Heart left ventricle (tissue), 13 donors: ENCODE measurements at regions not wholly inside any gene's neighbourhood (a gene's known extent, or its start where the extent isn't known, plus 50 kb on each side); places are given as distances from the start of the nearest gene placed in this dataset.

Experiments
- CTCF ChIP-seq, 12 donors: fragments of 200-600 bp; sonication (generic) in 4 of 12; IDR thresholded peaks; one replicate each; pipeline versions ENCODE4 v1.5.0 to v1.8.0; 2018 to 2022; ENCODE audit warnings: antibody characterized with exemption in 12 of 12, mild to moderate bottlenecking in 5 of 12
- POLR2A ChIP-seq, 2 donors: fragments of 450-650 bp; IDR thresholded peaks; one replicate each; pipeline ENCODE4 v1.6.1; 2017; ENCODE audit warnings: antibody characterized with exemption in 2 of 2, mild to moderate bottlenecking in 2 of 2, moderate library complexity in 2 of 2
- donor health status: ischemic (EF 13 %, LVEDD 7.1; RV severe dilation, severe dysfunction).
- donor health status: DM: no; HTN: yes; CAD: no.
- donor health status: DM: no; HTN: no; CAD: no.
- donor health status: ischemic (EF 25% LVEDD 6.9; RV normal size, moderate dysfunction).
- donor health status: ischemic (EF 25% LVEDD 5.7; RV mildly dilated, moderate dysfunction).
- donor health status: ischemic (EF 35%, LVEDD 5.7; RV mildly dilated, moderate dysfunction).
- donor health status: nonischemic (EF 11% LVEDD 7.7; RV severe dilation, severe dysfunction).
- donor health status: DM: yes; HTN: yes; CAD: no.
- donor health status: PGD.
- donor health status: ischemic (EF 29% LVEDD 5.4; RV normal size, mild dysfunction).
- donor health status: nonischemic (EF 23%, LVEDD 6.1; RV moderate dilation, normal function).

DNA sequence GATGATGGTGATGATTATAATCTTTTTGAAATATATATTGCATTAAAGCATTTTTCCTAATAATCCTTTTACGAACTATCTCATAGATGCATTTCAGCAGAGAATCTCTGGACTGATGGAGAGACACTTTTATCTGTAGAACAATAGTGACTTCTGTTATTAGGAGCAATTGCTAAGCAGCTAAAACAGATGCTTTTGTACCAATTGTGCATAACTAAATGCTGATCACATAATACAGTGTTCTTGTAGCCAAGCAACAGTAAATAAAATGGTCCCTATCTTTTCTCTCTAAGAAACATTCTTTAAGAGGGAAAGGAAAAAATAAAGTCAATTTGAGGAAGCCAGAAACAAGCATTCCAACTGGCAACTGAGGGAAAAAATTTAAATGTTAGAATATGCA is 405.8 kb upstream of the GOLIM4 start:
- no peak for TF ChIP-seq CTCF (IDR thresholded peaks at IDR 0.05)
- no peak for TF ChIP-seq POLR2A (IDR thresholded peaks at IDR 0.05)
